NCI-H69 (cell line): ENCODE measurements at regions not wholly inside any gene's neighbourhood (a gene's known extent, or its start where the extent isn't known, plus 50 kb on each side); places are given as distances from the start of the nearest gene placed in this dataset.

ENCODE experiments used
- DNase-seq: peaks from one replicate; lab custom pipeline; 2025; lab: John Stamatoyannopoulos, UW

DNA sequence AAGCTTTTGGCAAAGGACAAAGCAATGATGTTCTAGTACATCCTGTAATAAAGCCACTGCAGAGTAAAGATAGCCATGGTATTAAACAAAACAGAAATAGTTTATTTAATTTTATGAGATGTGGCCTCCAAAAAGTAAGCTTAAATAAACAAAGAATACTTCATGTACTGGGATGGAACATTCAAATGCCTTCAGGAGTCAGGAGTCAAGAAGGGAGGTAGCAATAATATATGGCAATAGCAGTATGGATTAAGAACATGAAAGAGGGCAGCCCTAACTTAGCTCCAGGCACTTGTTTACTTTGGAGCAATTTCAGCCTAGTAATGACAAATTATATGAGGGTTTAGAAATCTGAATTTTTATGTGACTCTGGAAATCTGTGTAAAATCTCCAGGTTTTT, 343.9 kb upstream of the THRB start:
- peak; percentile 24 for DNase-seq

DNA sequence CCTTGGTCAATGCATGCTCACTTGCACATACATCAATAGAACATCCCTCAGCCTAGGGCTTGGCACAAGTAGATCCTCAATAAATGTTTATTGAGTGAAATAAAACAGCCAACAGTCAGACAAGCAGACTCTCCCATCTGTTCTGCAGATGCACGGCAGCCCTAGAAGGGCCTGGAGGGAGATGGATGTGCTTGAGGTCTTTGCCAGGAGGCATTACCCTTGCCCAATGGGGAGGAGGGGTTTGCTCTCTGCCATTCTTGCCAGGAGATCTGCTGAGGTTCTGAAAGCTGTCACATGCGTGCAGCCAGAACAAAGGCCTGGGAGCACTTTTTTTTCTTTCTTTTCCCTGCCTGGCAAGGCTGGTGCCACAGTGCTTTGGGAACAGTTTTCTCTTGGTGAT, 349.3 kb upstream of the THRB start:
- DNase-seq = peak; percentile 73

DNA sequence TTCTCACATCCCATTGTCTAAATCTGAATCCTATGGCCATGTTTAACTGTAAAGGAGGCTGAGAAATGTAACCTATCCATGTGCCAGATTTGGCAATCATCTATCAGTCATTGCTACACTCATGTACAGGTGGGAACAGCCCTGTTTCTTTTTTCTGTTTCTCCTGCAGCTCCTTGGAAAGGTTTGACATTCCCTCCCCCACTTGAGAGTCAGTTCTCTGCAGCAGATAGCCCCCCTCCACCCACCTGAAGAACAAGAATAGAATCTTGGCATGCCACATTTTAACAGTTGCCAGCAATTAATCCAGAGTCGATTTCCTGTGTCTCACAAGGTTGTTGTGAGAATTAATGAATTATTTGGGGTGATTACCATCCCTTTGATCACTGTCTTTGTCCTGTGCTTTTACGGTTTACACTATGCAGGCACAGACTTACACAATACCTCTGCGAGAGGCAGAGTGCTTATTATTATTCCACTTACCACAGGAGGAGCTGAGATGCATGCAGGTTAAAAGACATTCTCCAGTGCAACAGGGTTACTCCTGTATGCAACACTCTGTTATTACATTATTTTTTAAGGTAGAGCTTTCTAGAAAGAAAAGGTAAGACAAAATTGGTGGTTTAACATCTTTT, 351.0 kb upstream of the THRB start:
- no peak for DNase-seq

DNA sequence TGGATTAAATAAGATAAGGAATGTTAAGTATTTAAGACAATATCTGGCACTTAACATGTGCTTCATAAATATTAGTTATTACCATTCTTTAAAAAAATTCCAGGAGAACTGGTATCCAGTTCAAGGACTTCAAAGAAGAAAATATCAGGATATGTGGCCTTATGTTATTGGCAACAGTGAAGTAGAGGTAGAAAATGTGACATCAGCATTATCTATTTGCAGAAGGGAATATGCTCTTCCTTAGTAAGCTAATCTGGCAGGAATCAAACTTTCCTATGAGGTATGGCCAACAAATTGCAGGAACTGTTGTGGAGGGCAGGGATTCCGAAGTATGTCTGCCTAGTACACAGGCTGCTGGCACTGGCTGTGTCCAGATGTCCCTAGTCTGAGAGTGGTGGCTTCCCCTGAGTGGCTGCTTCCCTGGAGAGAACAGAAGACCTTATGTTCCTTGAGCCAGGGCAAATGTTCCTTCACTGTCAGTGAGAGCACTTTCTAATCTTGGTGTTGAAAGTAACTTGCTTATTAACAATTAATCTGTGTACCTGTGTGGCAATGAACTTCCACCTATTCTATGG, 351.7 kb upstream of the THRB start:
- DNase-seq = peak; percentile 29

DNA sequence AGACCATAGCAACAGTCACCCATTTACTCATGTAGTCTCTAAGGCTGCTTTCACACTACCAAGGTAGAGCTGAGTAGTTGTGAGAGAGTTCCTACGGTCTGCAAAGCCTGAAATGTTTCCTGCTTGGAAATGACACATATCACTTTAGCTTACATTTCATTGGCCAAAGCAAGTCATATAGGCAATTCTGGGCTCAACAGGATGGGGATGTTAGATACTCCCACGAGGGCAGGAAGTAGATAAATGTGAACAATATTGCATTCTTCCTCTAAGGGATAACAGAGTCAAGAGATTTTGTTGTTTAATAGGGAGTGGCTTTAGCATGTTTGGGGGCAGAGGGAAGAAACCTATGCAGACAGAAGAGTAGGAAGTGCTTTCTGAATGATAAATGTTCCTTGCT, 355.6 kb upstream of the THRB start:
- no peak for DNase-seq

DNA sequence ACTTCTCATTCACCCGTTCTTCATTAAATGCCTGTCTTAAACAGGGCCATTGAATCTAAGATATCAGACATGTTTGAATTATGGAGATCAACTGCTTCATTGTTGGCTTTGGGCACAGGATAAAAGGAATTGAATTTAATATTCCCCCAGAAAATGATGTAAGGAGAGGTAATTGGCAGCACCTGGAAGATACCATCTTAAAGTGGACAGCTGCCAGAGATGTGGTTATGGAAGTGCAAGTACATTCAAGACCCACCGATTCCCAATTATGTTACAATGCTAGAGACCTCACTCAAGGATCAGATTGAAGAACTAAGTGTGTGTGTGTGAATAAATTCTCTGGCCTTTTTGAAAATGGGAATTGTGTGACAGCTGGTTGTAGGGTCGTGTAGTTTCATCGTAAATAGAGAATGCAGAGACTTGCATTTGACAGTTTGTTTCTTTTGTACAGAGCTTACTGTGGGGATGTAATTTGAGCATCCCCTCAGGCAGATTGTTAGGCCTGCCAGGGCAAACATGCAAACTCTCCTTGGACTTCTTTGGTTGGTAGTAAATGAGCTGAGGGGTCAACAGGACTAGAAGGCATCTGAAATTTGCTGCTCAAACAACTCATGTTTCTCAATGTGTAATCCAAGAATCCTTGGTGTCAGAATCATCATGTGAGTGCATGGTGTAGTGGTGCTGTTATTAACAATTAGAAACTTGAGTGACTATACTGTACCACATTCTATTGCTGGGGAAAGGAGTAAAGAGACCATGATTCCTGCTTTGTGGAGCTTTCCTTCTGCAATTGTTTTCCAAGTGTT, 359.2 kb upstream of the THRB start:
- DNase-seq = peak; percentile 96

DNA sequence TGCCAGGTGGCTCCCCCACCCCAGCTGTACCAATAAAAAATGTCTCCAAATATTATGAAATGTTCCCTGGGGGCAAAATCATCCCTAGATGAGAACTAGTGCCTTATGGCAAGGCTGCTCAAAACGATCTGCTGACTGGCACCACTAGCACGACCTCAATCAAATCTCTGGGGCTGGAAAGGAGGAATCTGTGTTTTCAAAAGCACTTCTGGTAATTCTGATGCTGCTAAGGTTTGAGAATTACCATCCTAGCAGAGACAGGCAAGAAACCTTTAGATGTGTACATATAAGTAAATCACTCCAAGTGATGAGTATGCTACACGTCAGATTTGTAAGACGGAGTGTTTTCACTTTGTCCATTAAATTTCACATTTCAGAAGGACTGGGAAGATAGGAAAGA, 360.1 kb upstream of the THRB start:
- DNase-seq = peak; percentile 90

DNA sequence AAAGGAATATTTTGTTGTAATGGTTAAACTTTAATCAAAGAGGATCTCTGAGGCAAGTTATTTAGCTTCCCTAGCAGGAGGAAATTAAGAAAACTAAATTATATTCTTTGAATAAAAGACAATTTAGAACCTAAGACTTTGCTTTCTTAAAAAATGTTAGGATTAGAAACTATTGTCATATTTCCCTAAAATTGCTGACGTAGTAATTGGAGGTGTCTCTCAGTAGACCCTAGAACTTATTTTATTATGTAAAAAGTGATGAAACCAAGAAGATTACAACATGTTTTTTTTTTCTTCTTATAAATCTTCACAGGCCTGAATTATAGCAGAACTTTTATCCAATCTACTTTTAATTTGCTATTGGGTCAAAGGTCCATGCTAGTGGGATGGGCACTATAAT, 363.3 kb upstream of the THRB start:
- no peak for DNase-seq

DNA sequence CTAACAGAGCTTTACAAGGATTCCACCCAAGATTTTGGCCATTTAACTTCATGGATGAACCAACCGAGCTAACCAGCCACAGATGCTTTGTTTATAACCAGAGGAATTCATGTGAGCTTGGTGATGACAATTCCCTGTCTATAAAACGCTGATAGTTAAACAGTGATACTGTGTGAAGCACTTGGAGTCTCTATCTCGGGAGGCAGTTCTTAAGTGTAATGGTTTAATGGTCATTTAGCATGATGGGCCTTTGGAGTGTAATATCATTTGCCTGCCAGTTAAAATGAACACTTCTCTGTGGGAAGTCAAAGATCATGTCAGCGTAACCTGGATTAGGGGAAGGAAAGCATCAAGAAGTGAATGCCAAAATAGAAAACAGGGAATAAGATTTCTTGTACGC, 368.6 kb upstream of the THRB start:
- DNase-seq = no peak

DNA sequence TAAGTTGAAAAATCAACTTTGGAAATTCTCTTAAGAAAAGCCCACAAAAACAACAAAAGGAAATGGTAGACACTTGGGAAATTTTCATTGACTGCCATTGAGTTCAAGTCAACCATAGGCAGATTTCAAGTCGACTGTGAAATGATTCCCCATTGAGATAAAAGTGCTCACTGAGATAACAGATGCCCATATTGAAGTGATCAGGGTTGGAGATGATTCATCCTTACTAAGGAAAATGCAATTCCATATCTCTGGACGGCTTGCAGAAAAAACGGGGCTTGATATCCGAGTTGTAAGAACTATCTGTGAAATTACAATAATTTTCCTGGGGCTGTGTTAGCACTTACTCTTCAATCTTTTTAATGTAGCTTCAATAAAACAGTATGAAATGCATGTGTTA, 373.1 kb upstream of the THRB start:
- peak; percentile 80 for DNase-seq

DNA sequence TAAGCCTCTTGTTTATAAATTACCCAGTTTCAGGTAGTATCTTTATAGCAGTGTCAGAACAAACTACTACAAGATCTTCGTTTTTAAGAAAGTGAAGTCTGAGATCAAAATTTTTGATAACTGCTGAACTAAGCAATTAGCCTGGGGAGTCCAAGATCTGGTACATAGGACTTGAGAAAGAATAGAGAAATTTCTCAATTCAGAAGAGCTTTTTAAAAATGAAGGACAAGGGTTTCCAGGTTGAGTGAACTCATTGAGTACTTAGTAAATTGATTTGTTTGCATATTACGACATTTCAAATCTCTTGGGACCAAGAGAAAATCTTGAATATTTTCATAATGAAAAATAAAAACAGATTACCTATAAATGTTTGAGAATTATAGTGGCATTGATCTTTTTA, 386.6 kb upstream of the THRB start:
- no peak for DNase-seq

DNA sequence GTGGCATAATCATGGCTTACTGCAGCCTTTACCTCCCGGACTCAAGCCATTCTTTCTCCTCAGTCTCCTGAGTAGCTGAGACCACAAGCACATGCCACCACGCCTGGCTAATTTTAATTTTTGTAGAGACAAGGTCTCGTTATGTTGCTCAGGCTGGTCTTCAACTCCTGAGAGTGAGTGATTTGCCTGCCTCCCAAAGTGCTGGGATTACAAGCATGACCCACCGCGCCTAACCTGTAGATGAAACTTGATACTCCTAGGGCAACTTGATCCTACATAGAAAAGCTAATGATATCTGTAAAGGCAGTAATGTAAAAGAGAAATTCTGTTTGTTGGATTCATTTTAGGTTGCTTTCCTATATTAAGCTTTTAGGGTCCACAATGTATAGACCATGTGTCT, 391.9 kb upstream of the THRB start:
- DNase-seq = peak; percentile 14

DNA sequence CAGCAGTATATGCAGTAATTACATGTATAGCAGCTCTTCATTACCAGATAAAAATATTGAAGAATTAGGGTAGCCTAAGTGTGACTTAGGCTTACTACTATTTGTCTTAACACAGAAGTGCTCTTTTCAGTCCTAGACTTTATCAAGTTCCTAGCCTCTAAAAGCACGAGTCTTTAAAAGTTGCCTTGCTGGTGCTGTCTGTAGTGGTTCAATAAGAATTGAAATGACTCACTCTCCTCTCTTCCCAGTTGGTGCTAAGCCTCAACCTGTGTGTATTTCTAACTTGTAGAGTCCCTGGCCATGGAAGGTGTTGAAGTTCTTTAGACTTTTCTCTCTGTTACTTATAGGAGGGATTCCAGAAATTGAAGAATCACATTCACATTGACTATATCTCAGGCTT, 395.4 kb upstream of the THRB start:
- no peak for DNase-seq

DNA sequence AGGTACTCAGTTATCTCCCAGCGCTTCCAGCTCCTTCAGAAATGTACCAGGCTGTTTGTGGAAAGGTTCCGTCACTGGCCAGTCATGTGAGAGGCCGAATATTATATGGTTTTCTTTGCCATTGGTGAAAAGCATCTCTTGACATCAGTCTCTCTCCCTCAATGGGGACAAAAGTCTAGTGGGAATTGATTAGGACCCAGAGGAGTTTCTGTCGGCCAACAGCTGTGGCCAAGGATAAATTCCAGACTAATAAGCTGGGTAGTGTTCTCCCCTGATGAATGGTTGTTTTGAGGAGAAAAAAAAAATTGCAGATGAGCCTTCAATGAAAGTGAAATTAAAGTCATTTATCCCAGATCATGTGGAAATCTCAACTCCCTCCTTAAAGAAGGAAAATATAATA, 404.7 kb upstream of the THRB start:
- DNase-seq = no peak

DNA sequence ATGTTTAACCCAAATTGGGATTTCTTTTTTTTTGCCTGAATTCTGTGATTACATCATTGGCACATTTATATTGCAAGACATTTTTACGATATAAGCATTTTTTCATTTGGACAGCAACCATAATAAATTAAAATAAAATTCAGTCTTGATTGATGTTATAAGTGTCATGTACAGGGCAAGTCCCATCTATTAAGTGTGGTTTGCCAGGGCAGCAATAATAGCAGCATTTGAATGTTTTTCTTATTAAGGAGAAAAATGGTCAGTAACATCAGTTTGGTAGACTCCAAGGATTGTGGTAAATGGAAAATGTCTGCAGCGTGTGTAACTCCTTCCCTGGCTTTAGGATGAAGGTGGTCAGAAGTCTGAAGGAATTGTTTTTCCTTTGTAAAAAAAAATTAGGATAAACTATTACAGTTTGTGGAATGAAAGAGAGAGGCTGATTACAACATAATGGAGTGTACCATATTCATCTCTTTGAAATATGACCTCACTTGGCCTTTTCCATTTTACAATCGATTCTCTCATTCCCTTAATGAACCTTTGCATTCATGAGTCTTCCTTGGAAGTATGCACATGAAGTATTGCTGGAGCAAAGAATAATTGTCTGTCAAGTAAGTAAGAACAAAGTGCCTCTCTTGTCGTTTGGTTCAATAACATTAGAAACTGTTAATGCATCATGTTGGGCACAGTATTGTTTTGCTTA, 405.4 kb upstream of the THRB start:
- no peak for DNase-seq

DNA sequence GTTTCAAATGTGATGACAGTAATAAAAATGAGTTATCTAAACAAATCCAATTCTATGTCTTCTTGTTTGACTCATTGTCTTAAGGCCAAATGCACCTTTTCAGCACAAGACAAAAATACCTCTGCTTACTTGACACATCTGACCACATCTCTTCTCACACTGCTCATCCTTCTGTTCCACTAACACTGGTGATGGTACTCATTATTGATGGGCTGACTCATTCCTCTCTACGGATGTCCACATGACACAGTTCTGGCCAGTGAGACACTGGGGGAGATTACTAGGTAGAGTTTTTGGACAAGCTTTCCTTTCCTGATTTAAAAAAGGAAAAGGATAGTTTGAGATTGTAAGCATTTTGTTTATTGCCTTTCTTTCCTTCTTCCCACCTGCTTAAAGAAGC, 410.6 kb upstream of the THRB start:
- no peak for DNase-seq

DNA sequence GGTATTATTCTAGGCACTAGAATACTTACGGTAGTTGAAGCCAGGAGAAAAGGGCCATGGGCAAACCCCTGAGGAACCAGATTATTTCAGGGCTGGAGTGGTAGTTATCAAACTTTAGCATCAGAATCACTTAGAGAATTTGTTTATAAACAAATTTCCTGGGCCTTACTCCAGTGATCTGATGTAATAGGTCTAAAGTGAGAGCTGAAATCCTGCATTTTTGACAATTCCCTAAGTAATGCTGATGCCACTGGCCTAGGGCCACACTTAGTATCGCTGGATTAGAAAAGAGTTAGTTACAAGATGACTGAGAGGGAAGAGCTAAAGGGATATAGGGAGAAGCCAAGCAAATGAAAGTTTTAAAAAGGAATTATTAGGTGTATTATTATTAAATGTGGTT, 412.5 kb upstream of the THRB start:
- no peak for DNase-seq

DNA sequence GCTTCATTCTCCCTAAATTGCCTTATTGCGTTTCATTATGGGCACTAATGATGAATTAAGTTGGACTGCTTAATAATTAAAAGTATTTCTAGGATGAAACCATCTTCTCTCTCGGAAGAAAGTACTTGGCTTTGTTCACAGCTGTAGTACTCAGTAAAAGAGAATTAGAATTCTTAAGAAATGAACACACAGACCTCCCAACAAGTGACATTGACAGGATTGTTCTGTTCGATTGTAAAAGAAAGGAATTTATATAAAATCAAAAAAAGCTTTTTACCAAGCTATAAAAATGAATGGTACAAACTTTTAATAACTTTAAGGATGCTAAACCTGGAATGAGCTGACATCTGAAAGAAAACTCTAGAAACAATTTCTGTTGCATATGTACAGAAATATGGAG, 416.4 kb upstream of the THRB start:
- no peak for DNase-seq

DNA sequence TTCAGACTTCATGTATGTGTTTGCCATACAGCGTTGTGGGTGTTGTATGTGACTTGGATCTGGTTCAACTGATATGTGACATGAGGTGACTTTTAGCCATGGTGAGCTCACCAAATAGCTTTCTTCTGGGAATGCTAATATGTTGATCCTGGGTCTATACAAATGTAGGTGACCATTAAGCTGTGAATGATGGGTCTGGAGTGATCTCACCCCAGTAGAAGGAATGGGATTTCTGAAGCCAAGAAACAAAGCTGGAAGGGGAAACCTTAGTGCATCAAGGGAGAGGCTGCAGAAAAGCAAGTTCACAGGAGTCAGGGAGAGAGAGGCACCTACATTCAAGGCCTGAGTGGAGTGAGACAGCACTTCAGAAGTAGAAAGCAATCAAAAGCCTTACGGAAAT, 421.0 kb upstream of the THRB start:
- no peak for DNase-seq

DNA sequence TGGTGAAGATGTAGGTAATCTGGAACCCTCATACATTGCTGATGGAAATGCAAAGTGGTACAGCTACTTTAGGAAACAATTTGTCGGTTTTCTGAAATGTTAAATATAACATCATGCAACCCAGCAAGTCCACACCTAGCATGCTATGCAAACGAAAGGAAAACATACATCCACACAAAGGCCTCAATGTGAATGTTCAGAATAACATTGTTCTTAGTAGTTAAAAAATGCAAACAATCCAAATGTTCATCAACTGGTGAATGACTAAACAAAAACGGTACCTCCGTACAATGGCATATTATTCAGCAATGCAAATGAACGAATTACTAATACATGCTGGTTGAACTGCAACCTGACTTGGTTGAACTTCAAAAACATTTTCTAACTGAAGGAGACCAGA, 423.3 kb upstream of the THRB start:
- DNase-seq = no peak

DNA sequence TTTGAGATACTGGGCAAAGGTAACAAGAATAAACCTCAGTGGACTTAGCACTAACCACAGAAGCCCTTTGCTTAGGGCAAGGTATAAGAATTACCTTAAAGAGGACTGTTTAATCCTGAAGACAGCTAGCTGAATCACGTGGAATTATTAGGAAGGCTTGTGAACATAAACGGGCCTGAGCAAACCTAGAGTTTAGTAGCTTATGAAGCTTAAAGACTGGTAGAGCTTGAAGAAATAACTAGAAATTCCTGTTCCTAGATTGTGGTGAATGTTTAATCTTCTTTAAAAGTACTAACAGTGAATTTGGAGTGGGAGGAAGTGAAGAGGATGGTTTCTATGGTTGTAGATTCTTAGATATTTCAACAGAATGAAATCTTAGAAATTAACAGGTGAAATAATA, 428.9 kb upstream of the THRB start:
- no peak for DNase-seq

DNA sequence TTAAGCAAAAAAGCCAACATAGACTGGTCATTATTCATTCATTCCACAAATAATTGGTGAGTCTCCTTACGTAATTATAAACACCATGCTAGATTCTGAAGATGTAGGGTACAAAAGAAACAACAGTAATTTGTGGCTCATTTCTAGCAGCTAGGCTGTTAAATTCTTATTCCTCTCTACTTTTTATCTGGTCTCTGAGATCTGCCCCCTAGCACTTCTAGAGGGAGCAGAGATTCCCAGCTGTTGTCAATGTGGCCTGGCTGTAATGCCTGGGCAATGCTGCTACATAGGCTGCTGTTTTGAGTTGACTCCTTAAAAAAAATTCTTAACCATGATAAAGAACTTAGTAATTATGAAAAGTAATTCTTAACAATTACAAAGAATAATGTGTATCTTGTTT, 434.9 kb upstream of the THRB start:
- no peak for DNase-seq

DNA sequence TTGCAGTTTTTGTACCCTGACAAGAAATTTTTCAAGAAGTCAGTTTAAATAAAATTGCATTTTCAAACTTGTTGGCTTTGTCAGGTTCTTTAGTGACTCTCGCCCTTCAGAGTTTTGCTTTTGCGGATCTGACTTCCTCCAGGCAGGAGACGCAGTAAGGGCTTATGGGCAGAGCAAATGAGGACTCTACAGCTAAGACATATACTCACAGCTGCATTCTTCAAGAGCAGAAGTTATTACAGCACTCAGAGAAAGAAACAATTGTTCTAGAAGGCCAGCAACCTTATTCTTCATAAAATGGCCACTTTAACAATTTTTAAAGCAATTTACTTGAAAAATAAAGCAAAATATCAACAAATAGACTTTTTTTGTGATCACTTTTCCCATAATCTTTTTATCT, 438.8 kb upstream of the THRB start:
- DNase-seq = no peak
